ENCODE measurements at regions not wholly inside any gene's neighbourhood (a gene's known extent, or its start where the extent isn't known, plus 50 kb on each side); places are given as distances from the start of the nearest gene placed in this dataset.

GRCh38 chr4:12746221-12746620 is 737.9 kb downstream of the RAB28 start:
- TF ChIP-seq EZH2 (IDR thresholded peaks at IDR 0.05; ENCODE audit: borderline replicate concordance, insufficient read depth, low read depth, low read length, poor library complexity, severe bottlenecking) (no peak), CTCF (IDR thresholded peaks at IDR 0.05) (no peak)
- no peak for DNase-seq
- Histone ChIP-seq H3K79me2 (ENCODE audit: control insufficient read depth, insufficient read depth, low read length) (no peaks in the 10 kb centered on the region), H3K9ac (ENCODE audit: low read length) (no peak overlapping the region), H3K4me3 (ENCODE audit: control extremely low read depth in 1 of 5, extremely low read depth in 1 of 5, insufficient read depth in 1 of 5, low read depth in 2 of 5, low read length in 4 of 5) (no peak overlapping the region), H3K27me3 (replicated peaks in 1 of 4; ENCODE audit: control extremely low read depth in 1 of 4, control insufficient read depth in 3 of 4, insufficient read depth in 4 of 4, low read length in 3 of 4) (no peaks in the 10 kb centered on the region), H2AFZ (ENCODE audit: insufficient read depth, low read depth, low read length, poor library complexity, severe bottlenecking) (no peak overlapping the region), H4K20me1 (ENCODE audit: control insufficient read depth, insufficient read depth, low read length, poor library complexity, severe bottlenecking) (no peaks in the 10 kb centered on the region), H3K36me3 (replicated peaks in 1 of 2; ENCODE audit: control extremely low read depth in 1 of 2, control insufficient read depth in 1 of 2, extremely low read depth in 1 of 2, insufficient read depth in 2 of 2, low read length in 1 of 2) (no peaks in the 10 kb centered on the region), H3K4me1 (ENCODE audit: control insufficient read depth in 2 of 2, insufficient read depth in 2 of 2, low read length in 2 of 2) (no peaks in the 10 kb centered on the region), H3K4me2 (replicated peaks; ENCODE audit: low read depth, low read length, poor library complexity, severe bottlenecking) (no peak overlapping the region), H3K27ac (ENCODE audit: low read length in 2 of 2) (no peak overlapping the region), H3K9me3 (ENCODE audit: control extremely low read depth in 1 of 3, control insufficient read depth in 2 of 3, insufficient read depth in 1 of 3, low read length in 2 of 3) (no peaks in the 10 kb centered on the region)
- Mint-ChIP-seq H3K4me3 (no peak overlapping the region), H3K27ac (no peak overlapping the region), H3K4me1 (no peaks in the 10 kb centered on the region), H3K9me3 (ENCODE audit: insufficient read depth) (peaks cover 2% of the 10 kb centered on the region), H3K27me3 (no peaks in the 10 kb centered on the region)
- no peak for ATAC-seq (ENCODE audit: low read depth)
- ChIA-PET POLR2A (no interaction called here), CTCF (no interaction called here)
- intact Hi-C loops (cut with micrococcal nuclease): no loop called here
- 89% methylated on average over 13 of the region's 13 CpGs for WGBS (ENCODE audit: insufficient coverage)

GRCh38 chr4:12734586-12734985 is 749.6 kb downstream of the RAB28 start:
- no peaks in the 10 kb centered on the region for H4K20me1 ChIP-seq (ENCODE audit: control insufficient read depth, insufficient read depth, low read length, poor library complexity, severe bottlenecking)
- no peak overlapping the region for H2AFZ ChIP-seq (ENCODE audit: insufficient read depth, low read depth, low read length, poor library complexity, severe bottlenecking)
- POLR2A ChIA-PET: no interaction called here
- no peaks in the 10 kb centered on the region for H3K9me3 ChIP-seq (ENCODE audit: control extremely low read depth in 1 of 3, control insufficient read depth in 2 of 3, insufficient read depth in 1 of 3, low read length in 2 of 3)
- H3K79me2 ChIP-seq (ENCODE audit: control insufficient read depth, insufficient read depth, low read length): no peaks in the 10 kb centered on the region
- no peak overlapping the region for H3K4me2 ChIP-seq (replicated peaks; ENCODE audit: low read depth, low read length, poor library complexity, severe bottlenecking)
- no peaks in the 10 kb centered on the region for H3K9me3 Mint-ChIP-seq (ENCODE audit: insufficient read depth)
- 100% methylated on average over 1 of the region's 2 CpGs for WGBS (ENCODE audit: insufficient coverage)
- no peak overlapping the region for H3K4me3 ChIP-seq (ENCODE audit: control extremely low read depth in 1 of 5, extremely low read depth in 1 of 5, insufficient read depth in 1 of 5, low read depth in 2 of 5, low read length in 4 of 5)
- H3K4me1 Mint-ChIP-seq: no peaks in the 10 kb centered on the region
- H3K4me1 ChIP-seq (ENCODE audit: control insufficient read depth in 2 of 2, insufficient read depth in 2 of 2, low read length in 2 of 2): no peaks in the 10 kb centered on the region
- H3K27me3 ChIP-seq (replicated peaks in 1 of 4; ENCODE audit: control extremely low read depth in 1 of 4, control insufficient read depth in 3 of 4, insufficient read depth in 4 of 4, low read length in 3 of 4): no peaks in the 10 kb centered on the region
- H3K9ac ChIP-seq (ENCODE audit: low read length): no peak overlapping the region
- H3K27ac Mint-ChIP-seq: no peak overlapping the region
- H3K4me3 Mint-ChIP-seq: no peak overlapping the region
- H3K27me3 Mint-ChIP-seq: peaks cover 6% of the 10 kb centered on the region
- H3K27ac ChIP-seq (ENCODE audit: low read length in 2 of 2): no peak overlapping the region
- ATAC-seq (ENCODE audit: low read depth) (no peak), DNase-seq (no peak)
- intact Hi-C loops (cut with micrococcal nuclease): no loop called here
- no peaks in the 10 kb centered on the region for H3K36me3 ChIP-seq (replicated peaks in 1 of 2; ENCODE audit: control extremely low read depth in 1 of 2, control insufficient read depth in 1 of 2, extremely low read depth in 1 of 2, insufficient read depth in 2 of 2, low read length in 1 of 2)
- CTCF ChIA-PET: no interaction called here
- TF ChIP-seq EZH2 (IDR thresholded peaks at IDR 0.05; ENCODE audit: borderline replicate concordance, insufficient read depth, low read depth, low read length, poor library complexity, severe bottlenecking): no peak
- no peak for TF ChIP-seq CTCF (IDR thresholded peaks at IDR 0.05)

Data from B cell (primary cell).